Vagina (tissue), 2 donors: ENCODE measurements at regions not wholly inside any gene's neighbourhood (a gene's known extent, or its start where the extent isn't known, plus 50 kb on each side); places are given as distances from the start of the nearest gene placed in this dataset.

Experiments used
- POLR2A ChIP-seq, 2 donors: fragments of 450-650 bp; IDR thresholded peaks; one replicate each; pipeline ENCODE4 v1.6.1; 2017; ENCODE audit warnings: antibody characterized with exemption in 2 of 2, mild to moderate bottlenecking in 2 of 2, moderate library complexity in 2 of 2
- POLR2AphosphoS5 ChIP-seq, 2 donors: sonication (generic); formaldehyde crosslinking; IDR thresholded peaks; one replicate each; pipeline ENCODE4 v1.9.0; 2017; ENCODE audit warnings: antibody characterized with exemption in 2 of 2, mild to moderate bottlenecking in 2 of 2, low read depth in 1 of 2; ENCODE audit not compliant: insufficient read depth in 1 of 2
- TF ChIP-seq, protein P1 (sequence below), 3 experiments: fragments of 450-650 bp in 2 of 3; fragments of 200-600 bp in 1 of 3; sonication (generic) in 1 of 3; IDR thresholded peaks; one replicate each; pipeline ENCODE4 v1.5.1; 2017 to 2019; ENCODE audit warnings: antibody characterized with exemption in 3 of 3, mild to moderate bottlenecking in 2 of 3, moderate library complexity in 2 of 3

DNA sequence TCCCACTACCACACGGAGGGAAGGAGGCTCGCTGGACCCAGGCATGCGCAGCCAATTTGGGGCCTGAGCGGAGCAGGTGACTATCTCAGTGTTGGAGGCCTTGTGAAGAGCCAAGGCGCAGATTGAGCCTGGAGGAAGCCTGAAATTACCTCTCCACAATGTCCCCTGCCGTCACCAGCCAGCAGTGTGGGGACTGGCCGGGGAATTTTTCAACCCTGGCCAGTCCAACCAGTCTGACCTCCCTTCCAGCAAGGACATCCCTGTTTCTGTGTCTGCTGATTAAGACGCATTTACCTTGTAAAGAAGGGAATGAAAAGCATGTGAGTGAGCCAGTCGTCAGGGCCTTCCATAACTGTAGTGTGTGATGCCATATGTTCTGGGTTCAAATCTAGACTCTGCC is 198.1 kb upstream of the IRX3 start:
- TF ChIP-seq, protein P1, sequence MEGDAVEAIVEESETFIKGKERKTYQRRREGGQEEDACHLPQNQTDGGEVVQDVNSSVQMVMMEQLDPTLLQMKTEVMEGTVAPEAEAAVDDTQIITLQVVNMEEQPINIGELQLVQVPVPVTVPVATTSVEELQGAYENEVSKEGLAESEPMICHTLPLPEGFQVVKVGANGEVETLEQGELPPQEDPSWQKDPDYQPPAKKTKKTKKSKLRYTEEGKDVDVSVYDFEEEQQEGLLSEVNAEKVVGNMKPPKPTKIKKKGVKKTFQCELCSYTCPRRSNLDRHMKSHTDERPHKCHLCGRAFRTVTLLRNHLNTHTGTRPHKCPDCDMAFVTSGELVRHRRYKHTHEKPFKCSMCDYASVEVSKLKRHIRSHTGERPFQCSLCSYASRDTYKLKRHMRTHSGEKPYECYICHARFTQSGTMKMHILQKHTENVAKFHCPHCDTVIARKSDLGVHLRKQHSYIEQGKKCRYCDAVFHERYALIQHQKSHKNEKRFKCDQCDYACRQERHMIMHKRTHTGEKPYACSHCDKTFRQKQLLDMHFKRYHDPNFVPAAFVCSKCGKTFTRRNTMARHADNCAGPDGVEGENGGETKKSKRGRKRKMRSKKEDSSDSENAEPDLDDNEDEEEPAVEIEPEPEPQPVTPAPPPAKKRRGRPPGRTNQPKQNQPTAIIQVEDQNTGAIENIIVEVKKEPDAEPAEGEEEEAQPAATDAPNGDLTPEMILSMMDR (IDR thresholded peaks at IDR 0.05) = no peak
- TF ChIP-seq POLR2A (IDR thresholded peaks at IDR 0.05) (no peak), POLR2AphosphoS5 (IDR thresholded peaks at IDR 0.05; ENCODE audit: insufficient read depth in 1 of 2, low read depth in 1 of 2) (no peak)
